Skin epidermis (tissue), 12 donors: ENCODE measurements at regions not wholly inside any gene's neighbourhood (a gene's known extent, or its start where the extent isn't known, plus 50 kb on each side); places are given as distances from the start of the nearest gene placed in this dataset.

Experiments
- H3K27ac ChIP-seq, 21 experiments: fragments of 200-600 bp; sonication (generic) in 11 of 21; one replicate each; pipeline ENCODE4 v1.5.0; 2020; ENCODE audit warnings: mild to moderate bottlenecking in 3 of 21, inconsistent platforms in 2 of 21, moderate library complexity in 2 of 21
- H3K4me3 ChIP-seq, 7 experiments: fragments of 200-600 bp; sonication (generic) in 2 of 7; one replicate each; pipeline ENCODE4 v1.5.0; 2020; ENCODE audit warnings: inconsistent platforms in 2 of 7, mild to moderate bottlenecking in 2 of 7, moderate library complexity in 1 of 7

- Histone ChIP-seq H3K4me3 (no peak overlapping the region), H3K27ac (no peak overlapping the region)
Measured at GRCh38 chr2:195475336-195475735, 181.7 kb upstream of the SLC39A10 start.

- no peak overlapping the region for H3K27ac ChIP-seq
- no peak overlapping the region for H3K4me3 ChIP-seq
Measured at GRCh38 chr2:195473862-195474261, 183.2 kb upstream of the SLC39A10 start.

- Histone ChIP-seq H3K4me3 (no peak overlapping the region), H3K27ac (no peak overlapping the region)
Measured at GRCh38 chr2:195472501-195473234, 184.4 kb upstream of the SLC39A10 start.

GRCh38 chr2:195471807-195472206 is 185.2 kb upstream of the SLC39A10 start:
- H3K27ac ChIP-seq: no peak overlapping the region
- H3K4me3 ChIP-seq: no peak overlapping the region

- H3K27ac ChIP-seq: no peak overlapping the region
- H3K4me3 ChIP-seq: no peak overlapping the region
Measured at GRCh38 chr2:195471163-195471562, 185.9 kb upstream of the SLC39A10 start.

GRCh38 chr2:195470622-195471021 is 186.4 kb upstream of the SLC39A10 start:
- Histone ChIP-seq H3K27ac (no peak overlapping the region), H3K4me3 (no peak overlapping the region)

- no peak overlapping the region for H3K27ac ChIP-seq
- H3K4me3 ChIP-seq: no peak overlapping the region
Measured at GRCh38 chr2:195468771-195469170, 188.3 kb upstream of the SLC39A10 start.

GRCh38 chr2:195466427-195466826 is 190.6 kb upstream of the SLC39A10 start:
- no peak overlapping the region for H3K4me3 ChIP-seq
- H3K27ac ChIP-seq: no peak overlapping the region

- no peak overlapping the region for H3K4me3 ChIP-seq
- H3K27ac ChIP-seq: no peak overlapping the region
Measured at GRCh38 chr2:195461010-195461409, 196.0 kb upstream of the SLC39A10 start.

- no peak overlapping the region for H3K4me3 ChIP-seq
Measured at GRCh38 chr2:195458936-195459335, 198.1 kb upstream of the SLC39A10 start.

GRCh38 chr2:195457873-195458272 is 199.2 kb upstream of the SLC39A10 start:
- H3K4me3 ChIP-seq: no peak overlapping the region
- no peak overlapping the region for H3K27ac ChIP-seq

More at GRCh38 chr2:195458936-195459335, 198.1 kb upstream of the SLC39A10 start:
- no peak overlapping the region for H3K27ac ChIP-seq

- no peak overlapping the region for H3K27ac ChIP-seq
- H3K4me3 ChIP-seq: no peak overlapping the region
Measured at GRCh38 chr2:195456771-195457170, 200.3 kb upstream of the SLC39A10 start.

- no peak overlapping the region for H3K4me3 ChIP-seq
Measured at GRCh38 chr2:195451160-195451559, 205.9 kb upstream of the SLC39A10 start.

GRCh38 chr2:195450552-195451113 is 206.4 kb upstream of the SLC39A10 start:
- H3K27ac ChIP-seq: no peak overlapping the region

More at GRCh38 chr2:195451160-195451559, 205.9 kb upstream of the SLC39A10 start:
- H3K27ac ChIP-seq: no peak overlapping the region

GRCh38 chr2:195447323-195447975 is 209.6 kb upstream of the SLC39A10 start:
- Histone ChIP-seq H3K27ac (no peak overlapping the region), H3K4me3 (no peak overlapping the region)

More at GRCh38 chr2:195450552-195451113, 206.4 kb upstream of the SLC39A10 start:
- no peak overlapping the region for H3K4me3 ChIP-seq

GRCh38 chr2:195445639-195446038 is 211.4 kb upstream of the SLC39A10 start:
- H3K4me3 ChIP-seq: no peak overlapping the region
- H3K27ac ChIP-seq: no peak overlapping the region

- Histone ChIP-seq H3K4me3 (no peak overlapping the region), H3K27ac (no peak overlapping the region)
Measured at GRCh38 chr2:195443926-195444325, 213.1 kb upstream of the SLC39A10 start.

- H3K4me3 ChIP-seq: no peak overlapping the region
- no peak overlapping the region for H3K27ac ChIP-seq
Measured at GRCh38 chr2:195442458-195443175, 214.4 kb upstream of the SLC39A10 start.

GRCh38 chr2:195438692-195439091 is 218.3 kb upstream of the SLC39A10 start:
- H3K27ac ChIP-seq: no peak overlapping the region
- no peak overlapping the region for H3K4me3 ChIP-seq

GRCh38 chr2:195437521-195437920 is 219.5 kb upstream of the SLC39A10 start:
- Histone ChIP-seq H3K4me3 (no peak overlapping the region), H3K27ac (no peak overlapping the region)
